GM12892 (cell line): ENCODE measurements at regions not wholly inside any gene's neighbourhood (a gene's known extent, or its start where the extent isn't known, plus 50 kb on each side); places are given as distances from the start of the nearest gene placed in this dataset.

Source experiments
- DNase-seq: peaks from one replicate; pipeline ENCODE4 v3.0.0; 2011; ENCODE audit not compliant: insufficient read length
- FAIRE-seq: peaks from 2 replicates; lab custom pipeline; 2011; peaks lifted over from hg19 to GRCh38; lab: Jason Lieb, UNC
- POLR2A ChIP-seq: IDR thresholded peaks from 2 replicates; pipeline ENCODE4 v1.6.1; 2011; ENCODE audit warnings: low read depth, low read length, control low read depth
- POLR2AphosphoS5 ChIP-seq: IDR thresholded peaks from 2 replicates; pipeline ENCODE4 v1.6.1; 2011; ENCODE audit warnings: low read depth, low read length, control low read depth
- TAF1 ChIP-seq: IDR thresholded peaks from 2 replicates; pipeline ENCODE4 v1.6.1; 2011; ENCODE audit warnings: low read depth, mild to moderate bottlenecking, control low read depth, low read length, borderline replicate concordance

GRCh38 chr3:25313286-25313685 is 114.8 kb upstream of the RARB start:
- no peak for DNase-seq
- no peak for FAIRE-seq
- TF ChIP-seq TAF1 (no peak), POLR2A (no peak), POLR2AphosphoS5 (no peak)

- no peak for FAIRE-seq
- no peak for DNase-seq
- no peak for TF ChIP-seq POLR2AphosphoS5
- no peak for TF ChIP-seq TAF1
- TF ChIP-seq POLR2A: no peak
Observed at GRCh38 chr3:25324954-25325655, 103.0 kb upstream of the RARB start.

- TF ChIP-seq POLR2A: no peak
- TF ChIP-seq POLR2AphosphoS5: no peak
- no peak for TF ChIP-seq TAF1
- DNase-seq (no peak), FAIRE-seq (no peak)
Observed at GRCh38 chr3:25335356-25335755, 92.7 kb upstream of the RARB start.

- FAIRE-seq: no peak
- TF ChIP-seq TAF1 (no peak), POLR2AphosphoS5 (no peak), POLR2A (no peak)
- DNase-seq: no peak
Observed at GRCh38 chr3:25338158-25338725, 89.8 kb upstream of the RARB start.

GRCh38 chr3:25339225-25339624 is 88.8 kb upstream of the RARB start:
- DNase-seq (no peak), FAIRE-seq (no peak)
- TF ChIP-seq TAF1 (no peak), POLR2AphosphoS5 (no peak), POLR2A (no peak)

GRCh38 chr3:25344670-25345069 is 83.4 kb upstream of the RARB start:
- TF ChIP-seq POLR2A (no peak), TAF1 (no peak), POLR2AphosphoS5 (no peak)
- DNase-seq (no peak), FAIRE-seq (peak; percentile 14)

- no peak for FAIRE-seq
- no peak for TF ChIP-seq POLR2AphosphoS5
- TF ChIP-seq POLR2A: no peak
- TF ChIP-seq TAF1: no peak
- DNase-seq: no peak
Observed at GRCh38 chr3:25349095-25349494, 79.0 kb upstream of the RARB start.

GRCh38 chr3:25349828-25350724 is 78.0 kb upstream of the RARB start:
- FAIRE-seq (no peak), DNase-seq (no peak)
- TF ChIP-seq TAF1 (no peak), POLR2AphosphoS5 (no peak), POLR2A (no peak)

GRCh38 chr3:25350725-25351114 is 77.3 kb upstream of the RARB start:
- no peak for FAIRE-seq
- no peak for TF ChIP-seq TAF1
- TF ChIP-seq POLR2AphosphoS5: no peak
- TF ChIP-seq POLR2A: no peak
- DNase-seq: no peak

- TF ChIP-seq TAF1 (no peak), POLR2A (no peak), POLR2AphosphoS5 (no peak)
- DNase-seq (no peak), FAIRE-seq (no peak)
Observed at GRCh38 chr3:25354071-25354470, 74.0 kb upstream of the RARB start.

GRCh38 chr3:25355034-25355885 is 72.8 kb upstream of the RARB start:
- no peak for TF ChIP-seq POLR2AphosphoS5
- no peak for TF ChIP-seq POLR2A
- TF ChIP-seq TAF1: no peak
- FAIRE-seq (no peak), DNase-seq (no peak)

GRCh38 chr3:25355998-25356397 is 72.1 kb upstream of the RARB start:
- TF ChIP-seq POLR2AphosphoS5: no peak
- no peak for TF ChIP-seq POLR2A
- FAIRE-seq: no peak
- no peak for DNase-seq

- TF ChIP-seq POLR2A (no peak), POLR2AphosphoS5 (no peak), TAF1 (no peak)
- FAIRE-seq (no peak), DNase-seq (no peak)
Observed at GRCh38 chr3:25362118-25362517, 65.9 kb upstream of the RARB start.
